ENCODE measurements at regions not wholly inside any gene's neighbourhood (a gene's known extent, or its start where the extent isn't known, plus 50 kb on each side); places are given as distances from the start of the nearest gene placed in this dataset. TPM values are rescaled to one million over a fixed set of nuclear protein-coding genes. Genes with fewer than 3 reads are reported as not detected.

DNA sequence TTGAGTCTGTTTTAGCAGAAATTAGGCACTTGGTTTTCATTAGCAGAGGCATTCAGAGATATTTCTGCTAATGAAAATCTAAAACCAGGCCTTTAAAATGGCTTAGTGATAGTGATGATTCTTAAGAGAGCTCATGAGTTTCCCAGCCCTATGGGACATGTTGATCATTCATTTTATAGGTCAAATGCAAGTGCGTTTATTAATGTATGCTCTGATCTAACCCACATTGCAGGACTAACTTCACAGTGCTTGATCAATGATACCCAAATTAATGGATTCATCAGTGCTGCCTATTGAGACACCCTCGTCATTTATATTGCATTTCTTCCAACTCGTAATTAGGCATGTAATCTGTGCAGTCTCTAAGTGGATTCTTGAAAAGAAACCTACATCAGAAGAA lies 54.7 kb upstream of the ETAA1 start:
- Histone ChIP-seq H3K4me1 (ENCODE audit: control insufficient read depth, insufficient read depth, low read depth, low read length) (no peaks in the 10 kb centered on the region), H3K27me3 (ENCODE audit: control insufficient read depth in 1 of 2, insufficient read depth in 1 of 2, low read length in 2 of 2) (no peaks in the 10 kb centered on the region), H3K14ac (ENCODE audit: low read length in 2 of 2) (no peak overlapping the region), H2AK5ac (ENCODE audit: low read length, severe bottlenecking) (no peak overlapping the region), H2BK5ac (ENCODE audit: low read depth, low read length, poor library complexity, severe bottlenecking) (no peak overlapping the region), H3K23ac (ENCODE audit: low read length in 2 of 2) (no peak overlapping the region), H3K4ac (ENCODE audit: low read depth in 1 of 2, low read length in 2 of 2) (no peak overlapping the region), H4K8ac (ENCODE audit: low read length) (no peak overlapping the region), H3K27ac (ENCODE audit: low read length, poor library complexity, severe bottlenecking) (no peak overlapping the region), H2BK15ac (ENCODE audit: low read depth, poor library complexity, severe bottlenecking) (no peak overlapping the region), H4K91ac (ENCODE audit: low read length) (no peak overlapping the region), H2BK12ac (ENCODE audit: low read length in 2 of 2) (no peak overlapping the region), H3K18ac (ENCODE audit: low read depth in 1 of 2, low read length in 2 of 2) (no peak overlapping the region), H2AFZ (ENCODE audit: low read depth, low read length) (no peak overlapping the region), H3K36me3 (ENCODE audit: control insufficient read depth in 1 of 2, insufficient read depth in 2 of 2, low read depth in 1 of 2, low read length in 2 of 2) (no peaks in the 10 kb centered on the region), H3K9me3 (ENCODE audit: control insufficient read depth, low read length) (no peaks in the 10 kb centered on the region), H3K79me1 (replicated peaks; ENCODE audit: low read length, poor library complexity, severe bottlenecking) (no peaks in the 10 kb centered on the region), H3K4me2 (ENCODE audit: low read length, poor library complexity, severe bottlenecking) (no peak overlapping the region), H3K4me3 (ENCODE audit: insufficient read depth in 1 of 2, low read depth in 1 of 2, low read length in 2 of 2) (no peak overlapping the region), H2BK120ac (ENCODE audit: low read depth, low read length) (no peak overlapping the region), H3K9ac (ENCODE audit: low read length) (no peak overlapping the region)
- WGBS: 90% methylated on average over 3 of the region's 3 CpGs
- DNase-seq: no peak

GRCh38 chr2:67346718-67347407 lies 50.3 kb upstream of the ETAA1 start:
- no peaks in the 10 kb centered on the region for H3K36me3 ChIP-seq (ENCODE audit: control insufficient read depth in 1 of 2, insufficient read depth in 2 of 2, low read depth in 1 of 2, low read length in 2 of 2)
- H2BK12ac ChIP-seq (ENCODE audit: low read length in 2 of 2): no peak overlapping the region
- no peak overlapping the region for H3K23ac ChIP-seq (ENCODE audit: low read length in 2 of 2)
- H3K4me2 ChIP-seq (ENCODE audit: low read length, poor library complexity, severe bottlenecking): no peak overlapping the region
- no peak overlapping the region for H3K27ac ChIP-seq (ENCODE audit: low read length, poor library complexity, severe bottlenecking)
- H2BK15ac ChIP-seq (ENCODE audit: low read depth, poor library complexity, severe bottlenecking): no peak overlapping the region
- WGBS: 95% methylated on average over 2 of the region's 4 CpGs
- H3K27me3 ChIP-seq (ENCODE audit: control insufficient read depth in 1 of 2, insufficient read depth in 1 of 2, low read length in 2 of 2): no peaks in the 10 kb centered on the region
- H3K14ac ChIP-seq (ENCODE audit: low read length in 2 of 2): no peak overlapping the region
- H2BK120ac ChIP-seq (ENCODE audit: low read depth, low read length): no peak overlapping the region
- no peaks in the 10 kb centered on the region for H3K9me3 ChIP-seq (ENCODE audit: control insufficient read depth, low read length)
- H3K79me1 ChIP-seq (replicated peaks; ENCODE audit: low read length, poor library complexity, severe bottlenecking): no peaks in the 10 kb centered on the region
- peak; percentile 36 for DNase-seq
- H3K9ac ChIP-seq (ENCODE audit: low read length): no peak overlapping the region
- H2BK5ac ChIP-seq (ENCODE audit: low read depth, low read length, poor library complexity, severe bottlenecking): no peak overlapping the region
- H3K4me3 ChIP-seq (ENCODE audit: insufficient read depth in 1 of 2, low read depth in 1 of 2, low read length in 2 of 2): no peak overlapping the region
- no peak overlapping the region for H2AK5ac ChIP-seq (ENCODE audit: low read length, severe bottlenecking)
- H3K4me1 ChIP-seq (ENCODE audit: control insufficient read depth, insufficient read depth, low read depth, low read length): no peaks in the 10 kb centered on the region
- no peak overlapping the region for H4K8ac ChIP-seq (ENCODE audit: low read length)
- H4K91ac ChIP-seq (ENCODE audit: low read length): no peak overlapping the region
- no peak overlapping the region for H2AFZ ChIP-seq (ENCODE audit: low read depth, low read length)
- H3K4ac ChIP-seq (ENCODE audit: low read depth in 1 of 2, low read length in 2 of 2): no peak overlapping the region
- H3K18ac ChIP-seq (ENCODE audit: low read depth in 1 of 2, low read length in 2 of 2): no peak overlapping the region

Small RNA genes in the stretch of these regions (small RNA-seq; reads per million reads assigned to genes)
- gene AC009474.2 (ENCODE audit: low read depth): not detected

Measured in mesenchymal stem cell (in vitro differentiated cells and primary cell).